ENCODE measurements at regions not wholly inside any gene's neighbourhood (a gene's known extent, or its start where the extent isn't known, plus 50 kb on each side); places are given as distances from the start of the nearest gene placed in this dataset.
A peak's percentile ranks its signal among the peaks of the same experiment; 100 is the strongest.

- no peak overlapping the region for H3K4me3 Mint-ChIP-seq
- Histone ChIP-seq H3K36me3 (ENCODE audit: insufficient read depth, low read length) (no peaks in the 10 kb centered on the region), H3K4me1 (ENCODE audit: insufficient read depth, low read length) (no peaks in the 10 kb centered on the region), H3K27me3 (ENCODE audit: control insufficient read depth in 1 of 2, insufficient read depth in 2 of 2, low read length in 2 of 2) (no peaks in the 10 kb centered on the region), H3K27ac (ENCODE audit: low read depth in 1 of 2, low read length in 2 of 2) (no peak overlapping the region), H3K9me3 (ENCODE audit: control insufficient read depth in 1 of 2, insufficient read depth in 1 of 2, low read length in 2 of 2) (peaks cover 0 to 16% of the 10 kb centered on the region in 2 experiments), H3K4me3 (ENCODE audit: low read length) (no peak overlapping the region)
- CTCF ChIA-PET = no interaction called here
- DNase-seq (peak in 1 of 14 experiments; percentile 4), ATAC-seq (ENCODE audit: poor library complexity) (no peak)
- H3K4me1 Mint-ChIP-seq (ENCODE audit: low read depth) = no peaks in the 10 kb centered on the region
- H3K27ac Mint-ChIP-seq = no peak overlapping the region
- no peaks in the 10 kb centered on the region for H3K36me3 Mint-ChIP-seq (ENCODE audit: low read depth)
- TF ChIP-seq, protein P1, sequence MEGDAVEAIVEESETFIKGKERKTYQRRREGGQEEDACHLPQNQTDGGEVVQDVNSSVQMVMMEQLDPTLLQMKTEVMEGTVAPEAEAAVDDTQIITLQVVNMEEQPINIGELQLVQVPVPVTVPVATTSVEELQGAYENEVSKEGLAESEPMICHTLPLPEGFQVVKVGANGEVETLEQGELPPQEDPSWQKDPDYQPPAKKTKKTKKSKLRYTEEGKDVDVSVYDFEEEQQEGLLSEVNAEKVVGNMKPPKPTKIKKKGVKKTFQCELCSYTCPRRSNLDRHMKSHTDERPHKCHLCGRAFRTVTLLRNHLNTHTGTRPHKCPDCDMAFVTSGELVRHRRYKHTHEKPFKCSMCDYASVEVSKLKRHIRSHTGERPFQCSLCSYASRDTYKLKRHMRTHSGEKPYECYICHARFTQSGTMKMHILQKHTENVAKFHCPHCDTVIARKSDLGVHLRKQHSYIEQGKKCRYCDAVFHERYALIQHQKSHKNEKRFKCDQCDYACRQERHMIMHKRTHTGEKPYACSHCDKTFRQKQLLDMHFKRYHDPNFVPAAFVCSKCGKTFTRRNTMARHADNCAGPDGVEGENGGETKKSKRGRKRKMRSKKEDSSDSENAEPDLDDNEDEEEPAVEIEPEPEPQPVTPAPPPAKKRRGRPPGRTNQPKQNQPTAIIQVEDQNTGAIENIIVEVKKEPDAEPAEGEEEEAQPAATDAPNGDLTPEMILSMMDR (IDR thresholded peaks at IDR 0.05) = no peak
- peaks cover 5% of the 10 kb centered on the region for H3K9me3 Mint-ChIP-seq
- H3K27me3 Mint-ChIP-seq = no peaks in the 10 kb centered on the region
- intact Hi-C loops (cut with DNase I, micrococcal nuclease) = no loop called here
- POLR2A ChIA-PET = no interaction called here
Observed at GRCh38 chr3:166637984-166638530, 742.0 kb downstream of the ZBBX start.

DNA sequence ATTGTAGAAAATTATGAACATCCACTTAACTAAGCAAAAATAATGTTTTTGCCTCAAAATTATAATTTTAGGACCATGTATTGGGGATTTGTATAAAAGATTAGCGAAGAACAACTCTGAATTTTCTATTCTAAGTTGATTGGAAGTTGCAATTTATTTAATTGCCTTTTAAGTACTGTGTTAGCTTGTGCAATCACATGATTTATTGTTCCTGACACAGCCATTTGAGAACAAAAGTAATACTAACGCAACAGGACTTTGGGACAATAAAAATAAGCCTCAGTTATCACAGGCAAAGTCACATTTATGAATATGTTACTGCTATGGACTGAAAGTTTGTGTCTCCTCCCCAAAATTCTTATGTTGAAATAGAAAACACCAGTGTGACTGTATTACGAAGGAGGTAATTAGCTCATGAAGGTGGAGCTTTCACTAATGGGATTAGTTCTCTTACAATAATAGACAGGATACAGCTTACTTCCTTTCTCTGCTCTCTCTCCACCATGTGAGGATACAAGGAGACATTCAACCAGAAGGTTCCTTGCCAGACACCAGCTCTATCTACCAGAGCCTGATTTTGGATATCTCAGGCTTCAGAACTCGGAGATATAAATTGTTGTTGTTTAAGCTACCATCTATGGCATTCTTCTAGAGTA, 745.9 kb downstream of the ZBBX start:
- no peaks in the 10 kb centered on the region for H3K4me1 ChIP-seq (ENCODE audit: insufficient read depth, low read length)
- Mint-ChIP-seq H3K27ac (no peak overlapping the region), H3K4me1 (ENCODE audit: low read depth) (no peaks in the 10 kb centered on the region), H3K4me3 (no peak overlapping the region), H3K27me3 (no peaks in the 10 kb centered on the region), H3K36me3 (ENCODE audit: low read depth) (no peaks in the 10 kb centered on the region), H3K9me3 (peaks cover 7% of the 10 kb centered on the region)
- ChIA-PET CTCF (no interaction called here), POLR2A (no interaction called here)
- no peaks in the 10 kb centered on the region for H3K27me3 ChIP-seq (ENCODE audit: control insufficient read depth in 1 of 2, insufficient read depth in 2 of 2, low read length in 2 of 2)
- DNase-seq (no peak), ATAC-seq (ENCODE audit: poor library complexity) (no peak)
- TF ChIP-seq, protein P1 (IDR thresholded peaks at IDR 0.05) = no peak
- peaks cover 0 to 11% of the 10 kb centered on the region in 2 experiments for H3K9me3 ChIP-seq (ENCODE audit: control insufficient read depth in 1 of 2, insufficient read depth in 1 of 2, low read length in 2 of 2)
- no peaks in the 10 kb centered on the region for H3K36me3 ChIP-seq (ENCODE audit: insufficient read depth, low read length)
- H3K27ac ChIP-seq (ENCODE audit: low read depth in 1 of 2, low read length in 2 of 2) = no peak overlapping the region
- intact Hi-C loops (cut with DNase I, micrococcal nuclease) = no loop called here
- H3K4me3 ChIP-seq (ENCODE audit: low read length) = no peak overlapping the region

DNA sequence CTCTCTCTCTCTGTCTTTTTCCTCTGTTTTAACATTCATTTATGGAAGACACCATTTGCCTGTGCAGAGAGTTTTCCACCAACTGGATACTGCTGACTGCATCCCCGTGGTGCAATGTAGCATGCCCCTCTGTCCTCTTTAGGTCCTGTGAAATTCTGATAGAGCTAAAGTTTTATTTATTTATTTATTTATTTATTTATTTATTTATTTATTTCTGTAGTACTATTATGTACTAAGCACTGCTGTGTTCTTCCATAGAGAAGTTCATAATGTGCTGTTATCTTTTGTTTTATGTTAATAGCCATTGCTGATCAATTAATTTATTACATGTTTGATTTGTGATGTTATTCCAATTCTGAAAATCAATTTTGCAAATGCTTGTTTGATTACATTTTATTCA, 749.9 kb downstream of the ZBBX start:
- DNase-seq = no peak
- H3K27ac Mint-ChIP-seq = no peak overlapping the region
- ChIA-PET CTCF (no interaction called here), POLR2A (no interaction called here)
- H3K27me3 ChIP-seq (ENCODE audit: control insufficient read depth in 1 of 2, insufficient read depth in 2 of 2, low read length in 2 of 2) = no peaks in the 10 kb centered on the region
- H3K4me1 ChIP-seq (ENCODE audit: insufficient read depth, low read length) = no peaks in the 10 kb centered on the region
- H3K27me3 Mint-ChIP-seq = no peaks in the 10 kb centered on the region
- H3K4me3 Mint-ChIP-seq = no peak overlapping the region
- no peaks in the 10 kb centered on the region for H3K36me3 Mint-ChIP-seq (ENCODE audit: low read depth)
- ATAC-seq (ENCODE audit: poor library complexity) = no peak
- peaks cover 5% of the 10 kb centered on the region for H3K9me3 Mint-ChIP-seq
- intact Hi-C loops (cut with DNase I, micrococcal nuclease) = no loop called here
- no peaks in the 10 kb centered on the region for H3K36me3 ChIP-seq (ENCODE audit: insufficient read depth, low read length)
- TF ChIP-seq, protein P1 (IDR thresholded peaks at IDR 0.05) = no peak
- no peak overlapping the region for H3K4me3 ChIP-seq (ENCODE audit: low read length)
- H3K4me1 Mint-ChIP-seq (ENCODE audit: low read depth) = no peaks in the 10 kb centered on the region
- H3K9me3 ChIP-seq (ENCODE audit: control insufficient read depth in 1 of 2, insufficient read depth in 1 of 2, low read length in 2 of 2) = no peaks in the 10 kb centered on the region
- H3K27ac ChIP-seq (ENCODE audit: low read depth in 1 of 2, low read length in 2 of 2) = no peak overlapping the region

Measured in CD4-positive, alpha-beta T cell (primary cell).